Activated T-cell treated with anti-CD3 and anti-CD28 coated beads for 24 hours (primary cell): ENCODE measurements at regions not wholly inside any gene's neighbourhood (a gene's known extent, or its start where the extent isn't known, plus 50 kb on each side); places are given as distances from the start of the nearest gene placed in this dataset.
"Not testable (repeated sequence)": the region's sequence is repeated elsewhere in the genome, so short reads cannot be mapped to it uniquely, and the experiment has no call there.

ENCODE experiments used
- DNase-seq: peaks from one replicate; pipeline ENCODE4 v3.0.0-alpha.2; 2020; ENCODE audit warnings: low read depth

DNA sequence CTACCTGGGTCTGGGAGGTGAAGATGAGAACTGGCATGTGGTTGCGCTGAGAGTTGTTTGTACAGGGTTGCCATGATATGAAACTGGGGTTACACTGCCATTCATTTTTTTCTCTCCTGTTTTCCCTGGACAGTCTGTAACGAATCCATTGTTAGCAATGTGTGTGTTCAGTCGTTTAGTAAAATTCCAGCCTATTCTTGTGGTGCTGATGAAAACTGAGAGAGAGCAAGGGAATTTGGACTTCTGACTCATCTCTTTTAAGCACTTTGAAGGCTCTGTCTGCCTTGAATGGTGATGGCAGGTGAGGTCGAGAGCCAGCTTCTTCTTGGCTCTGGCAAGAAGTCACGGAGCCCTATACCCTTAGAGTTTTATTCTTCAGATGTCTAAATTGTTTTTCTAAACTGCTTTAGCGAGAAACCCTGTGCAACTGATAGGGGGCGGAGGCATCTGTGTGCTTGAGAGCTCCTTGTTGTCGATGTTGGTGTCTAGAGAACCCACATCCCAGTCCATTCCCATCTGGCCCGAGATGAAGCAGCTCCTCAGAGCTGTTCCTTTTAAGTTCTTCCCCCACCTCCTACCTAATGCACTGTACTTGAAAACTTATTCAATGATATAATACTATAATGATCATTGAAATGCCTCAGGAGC lies 204.4 kb downstream of the TMX1 start:
- DNase-seq, result no peak

DNA sequence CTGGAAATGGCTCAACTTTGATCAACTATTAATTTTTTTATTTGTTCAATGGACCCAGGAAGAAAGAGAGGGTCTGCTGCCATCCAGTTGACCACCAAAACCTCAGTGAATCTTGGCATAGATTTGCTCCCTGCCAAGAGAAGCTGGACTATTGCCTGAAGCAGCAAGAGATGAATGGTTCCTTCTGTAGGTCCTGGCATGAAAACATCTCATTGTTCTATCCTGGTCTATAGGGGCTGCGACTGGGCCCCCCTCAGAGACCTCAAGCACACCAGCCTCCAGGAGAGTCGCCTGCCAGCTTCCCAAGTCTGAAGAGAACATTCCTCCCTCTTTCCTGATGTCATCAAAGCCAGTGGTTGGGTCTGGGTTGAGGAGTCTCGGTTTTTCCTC lies 204.9 kb downstream of the TMX1 start:
- no peak for DNase-seq

DNA sequence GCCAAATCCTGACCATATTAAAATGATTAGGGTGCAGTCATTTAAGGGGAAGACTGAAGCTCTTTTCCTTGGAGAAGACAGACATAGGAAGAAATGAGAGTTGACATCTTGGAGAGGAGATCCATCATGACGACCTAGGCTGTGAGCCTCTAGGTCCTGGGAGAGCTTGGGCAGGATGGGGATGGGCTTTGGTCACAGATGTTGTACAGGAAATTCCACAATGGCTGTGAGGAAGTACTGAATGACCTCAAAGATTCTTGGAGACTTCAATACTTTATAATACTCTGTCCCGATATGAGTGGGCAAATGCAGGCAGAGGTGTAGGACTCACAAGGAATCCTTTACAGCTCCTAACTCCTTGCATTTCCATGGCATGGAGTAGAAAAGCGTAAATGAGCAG lies 204.9 kb upstream of the FRMD6 start:
- no peak for DNase-seq

DNA sequence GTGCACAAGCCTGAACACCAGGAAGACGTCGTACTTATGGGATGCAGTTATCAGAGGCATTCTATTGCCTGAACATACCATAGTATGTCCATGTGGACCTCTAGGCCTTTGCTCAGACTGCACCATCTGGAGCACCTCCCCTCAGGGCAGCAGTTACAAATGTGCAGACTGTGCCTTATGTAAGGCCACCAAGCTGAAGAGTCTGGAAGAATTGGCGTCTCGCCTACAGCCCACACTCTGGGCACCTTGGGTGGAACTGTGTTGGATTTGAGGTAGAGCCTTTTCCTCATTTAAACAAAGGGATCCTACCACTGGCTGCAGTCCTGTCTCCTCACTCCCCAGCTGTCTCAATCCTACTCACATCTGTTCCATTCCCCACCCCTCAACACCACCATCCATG lies 204.3 kb upstream of the FRMD6 start:
- no peak for DNase-seq

DNA sequence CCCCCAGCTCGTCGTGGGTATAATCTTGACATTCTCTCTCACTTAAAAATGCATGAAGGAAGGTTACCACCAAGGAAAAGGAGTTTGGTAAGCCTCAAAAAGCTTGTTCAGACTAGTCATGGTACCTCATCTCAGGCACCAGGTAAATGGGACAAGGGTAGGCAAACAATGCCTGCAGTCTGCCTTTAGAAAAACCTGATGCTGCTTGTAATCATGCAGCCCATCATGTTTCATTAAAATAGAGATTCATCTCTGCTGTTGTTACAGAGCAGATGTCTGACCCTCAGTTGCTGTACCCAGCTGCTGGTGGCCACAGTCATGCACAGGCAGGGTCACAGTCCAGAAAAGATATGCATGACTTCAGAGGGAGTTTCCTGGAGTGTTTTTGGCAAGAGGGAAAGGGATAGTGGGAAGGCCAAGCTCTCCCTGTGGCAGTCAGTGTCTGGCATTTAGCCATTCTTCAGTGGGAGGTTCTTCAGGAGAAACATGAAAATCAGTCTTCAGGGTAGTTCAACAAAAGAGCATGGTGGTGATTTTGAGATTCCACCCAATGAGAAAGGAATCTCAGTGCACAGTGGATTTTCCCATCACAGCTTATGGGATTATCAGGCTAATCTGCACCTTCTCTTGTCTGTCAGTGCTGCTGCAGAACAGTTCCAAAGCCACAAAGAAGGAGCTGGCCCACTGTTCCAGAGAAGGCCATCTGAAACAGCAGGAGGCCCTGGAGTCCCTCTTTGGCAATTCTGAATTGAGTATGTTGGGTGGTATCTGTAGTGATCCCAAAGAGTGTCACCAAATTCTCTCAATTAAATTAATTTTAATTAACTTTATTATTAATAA lies 202.7 kb upstream of the FRMD6 start:
- no peak for DNase-seq

DNA sequence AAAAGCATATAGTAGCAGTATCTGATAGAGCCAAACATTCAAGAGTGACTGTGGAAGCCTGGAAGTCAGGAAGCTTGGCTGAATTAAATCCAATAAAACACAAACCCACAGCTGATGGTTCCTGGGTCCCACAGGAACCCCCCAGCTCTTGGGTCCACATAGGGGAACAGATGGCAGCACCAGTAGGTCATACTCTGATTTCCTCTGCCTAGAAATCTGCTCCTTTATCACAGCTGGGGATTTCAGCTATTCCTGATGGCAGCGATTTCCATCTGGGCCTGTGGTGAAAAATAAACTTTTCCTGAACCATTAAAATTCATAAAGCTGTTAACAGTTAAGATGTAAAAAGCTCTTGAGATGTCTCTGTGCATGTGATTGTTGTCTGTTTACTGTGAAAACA lies 202.0 kb upstream of the FRMD6 start:
- DNase-seq, result no peak

DNA sequence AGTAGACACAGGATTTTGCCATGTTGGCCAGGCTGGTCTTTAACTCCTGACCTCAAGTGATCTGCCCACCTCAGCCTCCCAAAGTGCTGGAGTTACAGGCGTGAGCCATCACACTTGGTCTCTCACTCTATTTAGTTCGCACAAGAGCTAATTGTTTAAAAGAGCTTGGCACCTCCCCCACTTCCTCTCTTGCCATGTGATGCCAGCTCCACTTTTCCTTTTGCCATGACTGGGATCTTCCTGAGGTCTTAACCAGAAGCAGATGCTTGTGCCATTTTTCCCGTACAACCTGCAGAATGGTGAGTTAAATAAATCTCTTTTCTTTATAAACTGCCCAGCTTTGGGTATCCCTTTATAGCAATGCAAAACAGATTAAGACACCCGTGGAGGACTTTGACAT lies 200.1 kb upstream of the FRMD6 start:
- DNase-seq, result no peak

DNA sequence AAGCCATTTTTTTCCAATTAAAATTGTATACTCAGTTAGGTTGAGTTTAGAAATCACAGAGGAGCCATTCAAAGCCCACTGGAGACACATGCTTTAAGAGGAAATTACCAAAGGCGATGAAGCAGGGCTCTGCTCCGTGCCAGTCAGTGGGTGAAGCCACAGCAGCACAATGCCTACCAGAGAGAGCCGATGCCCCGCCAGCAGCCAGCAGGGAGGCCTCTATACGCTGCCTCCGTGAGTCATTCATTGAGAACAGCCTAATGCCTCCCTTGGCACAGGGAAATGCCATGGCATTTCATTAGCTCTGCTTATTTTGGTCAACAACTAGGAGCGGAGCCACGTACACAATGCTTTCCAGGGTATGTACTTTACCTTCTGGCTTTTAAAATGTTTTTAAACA lies 197.8 kb upstream of the FRMD6 start:
- no peak for DNase-seq

DNA sequence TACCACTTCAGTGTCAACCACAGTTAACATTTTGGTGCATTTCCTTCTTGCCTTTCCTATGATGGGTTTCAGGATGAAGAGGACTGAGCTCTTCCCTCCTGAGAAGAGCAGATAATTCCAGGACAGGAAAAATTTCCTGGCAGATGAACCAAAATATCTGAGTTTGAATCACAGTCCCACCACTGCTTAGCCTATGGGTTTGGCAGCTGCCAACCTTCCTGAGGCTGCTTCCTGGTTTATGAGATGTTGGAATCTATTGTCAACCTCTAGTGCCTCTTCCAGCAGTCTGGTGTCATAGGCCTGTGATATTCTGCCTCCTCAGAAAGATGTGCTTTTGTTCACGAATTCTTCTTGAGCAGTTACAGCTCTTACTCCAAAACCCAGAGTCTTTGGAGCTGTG lies 197.4 kb upstream of the FRMD6 start:
- no peak for DNase-seq

DNA sequence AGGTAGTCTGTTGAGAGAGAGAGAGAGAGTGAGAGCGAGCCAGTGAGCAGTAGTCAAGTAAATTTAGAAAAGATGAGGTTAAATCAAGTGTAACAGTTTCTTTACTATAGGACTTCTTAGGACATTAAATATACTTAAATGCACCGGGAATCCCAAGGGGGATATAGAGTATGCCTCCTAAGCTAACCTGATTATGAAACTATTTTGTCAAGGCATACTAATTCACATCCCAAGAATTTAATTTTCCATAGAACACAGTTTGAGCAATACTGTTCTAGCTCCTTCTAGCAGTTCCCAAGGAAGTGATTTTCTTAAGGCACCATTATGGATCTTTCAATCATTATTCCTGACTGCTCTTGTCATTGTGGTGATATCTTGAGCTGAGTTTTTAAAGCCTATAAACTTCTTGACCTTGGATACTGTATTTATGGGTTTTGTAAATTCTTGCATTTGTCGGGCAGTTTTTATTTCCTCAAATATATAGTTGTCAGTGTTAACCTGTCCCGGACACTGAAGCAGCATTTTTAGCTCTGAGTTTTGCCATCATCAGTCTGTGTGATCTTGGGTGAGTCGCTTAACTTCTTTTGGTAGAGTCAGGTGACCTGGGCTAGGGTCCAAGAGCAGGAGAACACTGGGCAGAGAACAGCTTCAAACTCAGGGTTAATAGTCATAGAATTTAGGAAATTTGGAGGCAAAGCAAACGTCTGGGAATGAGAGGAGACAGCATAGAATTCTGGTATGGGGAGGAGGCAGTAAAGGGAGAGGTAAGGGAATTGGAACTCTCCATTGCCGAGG lies 196.5 kb upstream of the FRMD6 start:
- DNase-seq, result no peak

DNA sequence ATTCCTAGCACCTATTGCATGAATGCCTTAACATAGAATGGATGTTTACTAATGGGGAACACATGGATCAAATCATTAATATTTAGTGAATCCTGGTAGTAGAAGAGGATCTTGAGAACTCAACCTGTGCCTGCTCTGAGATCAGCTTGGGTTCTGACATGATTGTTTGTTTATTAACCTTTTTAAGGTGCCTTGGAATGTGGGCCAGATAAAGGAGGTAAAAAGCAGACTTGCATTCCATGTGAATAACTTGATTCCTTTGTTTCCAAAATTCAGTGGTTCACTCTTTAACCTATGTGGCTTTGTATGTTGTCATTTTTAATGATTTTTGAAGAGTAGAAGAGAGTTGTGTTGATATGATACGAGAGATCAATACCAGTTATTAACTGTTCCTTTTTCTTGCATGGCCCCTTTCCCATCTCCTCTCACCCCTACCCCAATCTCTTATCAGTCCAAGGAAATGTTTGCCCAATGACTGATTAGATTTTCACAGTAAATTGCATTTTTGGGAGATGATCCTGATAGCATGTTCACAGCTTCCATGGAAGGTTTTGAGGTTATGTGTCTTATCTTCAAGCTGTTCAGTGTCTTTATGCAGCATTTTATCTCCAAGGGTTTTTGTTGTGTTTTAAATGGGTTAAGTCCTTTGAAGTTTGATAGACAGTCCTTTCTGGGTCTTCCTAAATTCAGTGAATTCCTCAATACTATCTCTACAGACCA lies 193.7 kb upstream of the FRMD6 start:
- DNase-seq, result no peak

DNA sequence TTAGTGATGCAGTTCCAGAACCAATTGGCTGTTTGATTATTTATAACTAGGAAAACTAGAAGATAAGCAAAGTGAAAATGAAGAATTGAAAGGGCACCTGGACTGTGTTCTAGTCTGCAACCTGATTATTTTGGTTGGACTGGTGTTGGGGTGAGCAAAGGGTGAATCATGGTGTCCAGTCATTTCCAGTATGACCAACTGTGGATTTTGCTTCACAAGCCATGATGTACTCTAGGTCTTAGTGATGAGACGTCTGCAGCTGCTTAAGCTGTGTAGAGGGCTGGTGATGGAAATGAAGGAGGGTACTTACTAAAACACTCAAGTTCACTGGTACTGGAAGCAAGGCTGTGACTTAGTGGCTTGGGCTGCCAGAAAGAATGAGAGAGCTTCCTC lies 193.2 kb upstream of the FRMD6 start:
- no peak for DNase-seq

DNA sequence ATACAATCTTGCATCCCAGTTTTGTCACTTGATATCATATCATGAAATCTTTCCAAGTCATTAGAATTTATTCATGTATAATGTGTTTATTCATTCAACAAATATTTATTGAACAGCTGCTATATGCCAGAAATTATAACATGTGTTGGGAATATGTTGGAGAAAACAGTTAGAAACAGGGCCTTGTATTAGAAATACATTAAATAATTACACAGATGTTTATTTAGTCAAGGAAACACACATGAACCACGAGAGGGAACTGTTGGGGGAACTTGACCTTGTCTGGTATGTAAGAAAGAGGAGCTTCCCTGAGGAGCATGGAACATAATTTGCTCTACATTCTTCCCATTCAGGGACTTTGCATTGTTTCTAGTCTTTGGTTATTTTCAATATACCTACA lies 191.7 kb upstream of the FRMD6 start:
- DNase-seq, result no peak

DNA sequence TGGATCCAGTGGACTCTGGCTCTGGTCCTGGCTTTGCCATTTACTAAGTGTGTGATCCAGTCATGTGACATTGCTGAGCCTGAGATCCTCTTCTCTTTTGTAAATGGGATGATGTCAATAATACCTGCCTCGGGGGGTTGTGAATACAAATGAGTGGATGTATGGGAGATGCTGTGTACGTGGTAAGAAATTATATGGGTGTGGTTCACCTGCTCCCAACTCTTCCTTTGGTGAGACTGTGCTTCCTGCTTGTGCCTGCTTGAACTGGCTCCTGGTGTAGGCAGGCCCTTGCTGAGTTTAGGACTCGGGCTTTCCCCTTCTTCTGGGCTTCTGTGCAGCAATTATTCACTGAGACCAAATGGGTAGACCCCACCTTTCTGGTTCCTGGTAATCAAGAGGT lies 189.5 kb upstream of the FRMD6 start:
- DNase-seq, result no peak

DNA sequence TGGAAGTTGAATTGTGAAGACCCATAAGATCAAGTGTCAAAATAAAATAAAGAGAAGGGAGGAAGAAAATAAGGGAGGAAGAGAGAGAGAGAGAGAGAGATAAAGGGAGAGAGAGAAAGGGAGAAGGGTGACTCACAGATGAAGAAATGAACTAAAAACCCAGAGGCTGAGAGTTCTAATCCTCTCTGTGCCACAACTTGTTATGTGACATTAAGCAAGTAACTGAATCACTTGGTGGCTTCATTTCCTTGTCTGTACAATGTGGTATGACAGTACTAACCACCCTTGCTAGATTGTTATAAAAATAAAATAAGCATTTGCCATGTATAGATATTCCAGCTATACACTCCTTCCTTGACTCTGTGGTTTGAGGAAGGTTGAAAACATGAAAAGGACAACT lies 189.0 kb upstream of the FRMD6 start:
- DNase-seq, result no peak

DNA sequence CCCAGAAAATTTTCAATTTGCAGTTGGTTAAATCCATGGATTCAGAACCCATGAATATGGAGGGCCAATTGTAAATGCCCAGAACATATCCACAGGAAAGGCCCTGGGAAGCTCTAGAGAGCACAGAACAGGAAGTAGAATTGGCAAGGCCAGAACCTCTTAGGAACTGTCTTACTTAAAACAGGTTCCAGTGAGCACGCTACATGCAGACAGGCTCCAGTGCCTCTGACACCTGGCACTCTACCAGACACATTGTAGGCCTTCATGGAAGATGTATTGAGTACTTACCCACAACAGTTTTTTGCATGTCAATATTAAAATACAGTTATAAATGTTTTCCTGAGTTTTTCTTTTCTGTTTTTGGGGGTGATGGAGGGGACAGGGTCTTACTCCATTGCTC lies 188.2 kb upstream of the FRMD6 start:
- DNase-seq, result no peak

DNA sequence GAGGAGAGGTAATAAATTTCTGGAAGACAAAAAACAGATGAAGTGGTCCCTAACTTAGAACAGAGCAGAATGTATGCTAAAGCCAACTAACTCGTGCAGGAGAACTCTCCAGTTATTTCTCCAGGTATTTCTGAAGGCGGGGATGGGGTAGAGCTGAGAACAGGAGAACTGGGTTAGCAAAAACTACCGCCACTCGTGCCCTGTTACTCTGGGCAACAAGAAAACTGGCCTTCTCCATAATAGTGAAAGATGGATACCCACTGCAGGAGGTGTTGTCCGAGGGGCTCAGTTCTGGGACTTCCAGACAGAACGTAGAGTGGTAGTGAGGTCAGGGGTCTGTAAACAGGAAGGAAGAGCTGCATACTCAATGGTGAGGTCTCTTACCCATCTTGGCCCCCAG lies 187.3 kb upstream of the FRMD6 start:
- DNase-seq, result no peak

DNA sequence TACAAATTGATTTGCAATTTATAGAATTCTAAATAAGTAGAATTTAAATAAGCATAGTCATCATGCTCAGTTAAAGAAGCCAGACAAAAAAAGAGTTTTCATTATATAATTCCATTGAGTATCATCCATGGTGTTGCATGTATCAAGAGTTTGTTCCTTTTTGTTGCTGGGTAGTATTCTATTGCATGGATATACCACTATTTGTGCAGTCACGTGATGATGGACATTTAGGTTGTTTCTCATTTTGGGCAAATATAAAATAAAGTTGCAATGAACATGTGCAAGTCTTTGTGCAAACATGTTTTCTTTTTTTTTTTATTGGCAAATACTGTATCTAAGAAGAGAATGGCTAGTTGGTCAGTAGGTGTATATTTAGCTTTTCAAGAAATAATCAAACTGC lies 186.2 kb upstream of the FRMD6 start:
- no peak for DNase-seq

DNA sequence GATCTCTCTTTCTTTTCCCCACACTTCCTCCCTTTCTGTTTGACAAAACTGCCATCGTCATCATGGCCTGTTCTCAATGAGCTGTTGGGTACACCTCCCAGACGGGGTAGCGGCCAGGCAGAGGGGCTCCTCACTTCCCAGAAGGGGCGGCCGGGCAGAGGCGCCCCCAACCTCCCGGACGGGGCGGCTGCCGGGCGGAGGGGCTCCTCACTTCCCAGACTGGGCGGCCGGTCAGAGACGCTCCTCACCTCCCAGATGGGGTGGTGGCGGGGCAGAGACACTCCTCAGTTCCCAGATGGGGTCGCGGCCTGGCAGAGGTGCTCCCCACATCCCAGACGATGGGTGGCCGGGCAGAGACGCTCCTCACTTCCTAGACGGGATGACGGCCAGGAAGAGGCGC lies 184.3 kb upstream of the FRMD6 start:
- DNase-seq, result not testable (repeated sequence)

DNA sequence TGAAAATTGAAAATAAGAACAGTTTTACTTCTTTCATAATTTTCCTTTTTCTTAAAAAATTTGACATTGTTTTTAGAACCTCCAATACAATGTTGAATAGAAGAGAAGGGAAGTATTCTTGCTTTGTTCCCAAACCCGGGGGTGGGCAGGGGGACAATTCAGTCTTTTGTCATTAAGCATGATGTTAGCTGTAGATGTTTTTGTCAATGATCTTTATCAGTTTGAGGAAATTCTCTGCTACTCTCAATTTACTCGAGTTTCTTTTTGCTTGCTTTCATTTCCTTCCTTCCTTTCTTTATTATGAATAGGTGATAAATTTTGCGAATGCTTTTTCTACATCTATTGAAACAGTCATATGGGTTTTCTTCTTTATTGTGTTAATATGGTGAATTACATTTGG lies 183.2 kb upstream of the FRMD6 start:
- DNase-seq, result no peak

DNA sequence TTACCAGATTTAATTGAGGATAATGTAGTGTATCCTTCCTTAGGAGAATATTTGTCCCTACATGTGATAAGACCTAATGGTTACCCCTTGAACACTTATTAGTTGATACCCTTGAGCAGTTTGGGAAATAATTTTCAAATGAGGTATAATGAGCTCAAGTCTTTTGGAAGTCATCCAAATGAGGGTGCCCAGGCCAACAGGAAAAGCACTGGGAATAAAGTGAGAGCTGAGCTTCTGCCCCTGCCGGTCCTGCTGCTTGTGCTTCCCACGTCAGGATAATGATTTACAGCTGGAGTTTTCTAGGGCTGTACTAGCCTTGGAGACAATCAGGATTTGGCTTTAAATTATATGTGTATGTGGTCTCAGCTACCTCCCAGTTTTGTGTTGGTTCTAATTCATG lies 178.8 kb upstream of the FRMD6 start:
- DNase-seq, result no peak

DNA sequence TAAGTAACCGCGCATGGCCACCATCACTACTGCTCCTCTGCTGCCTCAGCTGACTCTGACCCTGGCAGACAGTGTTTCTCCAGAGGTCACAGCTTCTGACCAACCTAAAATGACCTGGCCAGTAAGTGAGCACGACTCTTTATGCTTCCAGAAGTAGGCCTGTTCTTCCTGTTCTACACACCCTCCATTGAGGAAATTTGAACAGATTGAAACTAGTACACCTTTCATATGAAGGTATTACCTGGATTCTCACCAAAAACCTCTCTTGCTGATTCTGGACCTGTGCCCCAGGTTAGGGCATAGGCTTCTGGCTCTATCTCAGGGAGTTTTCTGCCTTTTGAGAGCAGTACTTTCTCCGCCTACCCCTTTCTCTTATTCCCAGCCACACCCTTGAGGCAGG lies 178.4 kb upstream of the FRMD6 start:
- no peak for DNase-seq
